B cell (primary cell): ENCODE measurements at regions not wholly inside any gene's neighbourhood (a gene's known extent, or its start where the extent isn't known, plus 50 kb on each side); places are given as distances from the start of the nearest gene placed in this dataset.

ENCODE experiments used
- EZH2 ChIP-seq: IDR thresholded peaks from 2 replicates; pipeline ENCODE4 v1.6.1; 2012; ENCODE audit warnings: borderline replicate concordance, low read depth, mild to moderate bottlenecking, moderate library complexity, low read length; ENCODE audit not compliant: insufficient read depth, poor library complexity, severe bottlenecking
- TF ChIP-seq, protein P1 (sequence below): fragments of 200-600 bp; IDR thresholded peaks from one replicate; pipeline ENCODE4 v1.8.0; 2022; ENCODE audit warnings: antibody characterized with exemption, mild to moderate bottlenecking

GRCh38 chr20:11395581-11395980, 522.1 kb upstream of the BTBD3 start:
- TF ChIP-seq, protein P1, sequence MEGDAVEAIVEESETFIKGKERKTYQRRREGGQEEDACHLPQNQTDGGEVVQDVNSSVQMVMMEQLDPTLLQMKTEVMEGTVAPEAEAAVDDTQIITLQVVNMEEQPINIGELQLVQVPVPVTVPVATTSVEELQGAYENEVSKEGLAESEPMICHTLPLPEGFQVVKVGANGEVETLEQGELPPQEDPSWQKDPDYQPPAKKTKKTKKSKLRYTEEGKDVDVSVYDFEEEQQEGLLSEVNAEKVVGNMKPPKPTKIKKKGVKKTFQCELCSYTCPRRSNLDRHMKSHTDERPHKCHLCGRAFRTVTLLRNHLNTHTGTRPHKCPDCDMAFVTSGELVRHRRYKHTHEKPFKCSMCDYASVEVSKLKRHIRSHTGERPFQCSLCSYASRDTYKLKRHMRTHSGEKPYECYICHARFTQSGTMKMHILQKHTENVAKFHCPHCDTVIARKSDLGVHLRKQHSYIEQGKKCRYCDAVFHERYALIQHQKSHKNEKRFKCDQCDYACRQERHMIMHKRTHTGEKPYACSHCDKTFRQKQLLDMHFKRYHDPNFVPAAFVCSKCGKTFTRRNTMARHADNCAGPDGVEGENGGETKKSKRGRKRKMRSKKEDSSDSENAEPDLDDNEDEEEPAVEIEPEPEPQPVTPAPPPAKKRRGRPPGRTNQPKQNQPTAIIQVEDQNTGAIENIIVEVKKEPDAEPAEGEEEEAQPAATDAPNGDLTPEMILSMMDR = no peak
- TF ChIP-seq EZH2 = no peak
